Peyer's patch (tissue), 4 donors: ENCODE measurements at regions not wholly inside any gene's neighbourhood (a gene's known extent, or its start where the extent isn't known, plus 50 kb on each side); places are given as distances from the start of the nearest gene placed in this dataset.

Source experiments
- DNase-seq, 3 donors: peaks; one replicate each; pipeline ENCODE4 v3.0.0-alpha.2; 2017 to 2019
- H3K27ac ChIP-seq, 4 donors: fragments of 200-600 bp; sonication (generic); one replicate each; pipeline ENCODE4 v1.5.1; 2016 to 2019
- H3K27me3 ChIP-seq, 2 donors: fragments of 200-600 bp; sonication (generic); one replicate each; pipeline ENCODE4 v1.5.1; 2019
- H3K36me3 ChIP-seq, 3 donors: fragments of 200-600 bp; sonication (generic); one replicate each; pipeline ENCODE4 v1.5.1; 2016 to 2019
- H3K4me1 ChIP-seq, 4 donors: fragments of 200-600 bp; sonication (generic); one replicate each; pipeline ENCODE4 v1.5.1; 2016 to 2019
- H3K4me3 ChIP-seq, 4 donors: fragments of 200-600 bp; sonication (generic); 1 replicate in 3 of 4; 2 replicates in 1 of 4; pipeline ENCODE4 v1.5.1; 2016 to 2019; ENCODE audit warnings: mild to moderate bottlenecking in 1 of 4
- H3K9me3 ChIP-seq, 4 donors: fragments of 200-600 bp; sonication (generic); one replicate each; pipeline ENCODE4 v1.5.1; 2016 to 2019; ENCODE audit warnings: mild to moderate bottlenecking in 1 of 4
- CTCF ChIP-seq, 6 experiments: fragments of 450-650 bp in 4 of 6; fragments of 200-600 bp in 2 of 6; sonication (generic) in 1 of 6; IDR thresholded peaks; one replicate each; pipeline ENCODE4 v1.5.1; 2017 to 2019; ENCODE audit warnings: antibody characterized with exemption in 6 of 6, mild to moderate bottlenecking in 3 of 6, moderate library complexity in 1 of 6
- POLR2A ChIP-seq, 2 donors: fragments of 450-650 bp; IDR thresholded peaks; one replicate each; pipeline ENCODE4 v1.5.1; 2017; ENCODE audit warnings: antibody characterized with exemption in 2 of 2, mild to moderate bottlenecking in 2 of 2, moderate library complexity in 2 of 2

- Histone ChIP-seq H3K4me1 (no peaks in the 10 kb centered on the region), H3K4me3 (no peak overlapping the region), H3K27ac (no peak overlapping the region), H3K27me3 (no peaks in the 10 kb centered on the region), H3K36me3 (no peaks in the 10 kb centered on the region), H3K9me3 (no peaks in the 10 kb centered on the region)
- TF ChIP-seq POLR2A (IDR thresholded peaks at IDR 0.05): no peak
- no peak for TF ChIP-seq CTCF (IDR thresholded peaks at IDR 0.05)
- no peak for DNase-seq
These were observed 127.3 kb downstream of the FAM204A start for GRCh38 chr10:118214776-118215175.

- TF ChIP-seq POLR2A (IDR thresholded peaks at IDR 0.05) (no peak), CTCF (IDR thresholded peaks at IDR 0.05) (no peak)
- H3K27ac ChIP-seq: no peak overlapping the region
- H3K9me3 ChIP-seq: no peaks in the 10 kb centered on the region
- no peak overlapping the region for H3K4me3 ChIP-seq
- H3K27me3 ChIP-seq: no peaks in the 10 kb centered on the region
- no peaks in the 10 kb centered on the region for H3K36me3 ChIP-seq
- DNase-seq: no peak
- H3K4me1 ChIP-seq: no peaks in the 10 kb centered on the region
These were observed 128.7 kb downstream of the FAM204A start for GRCh38 chr10:118213436-118213835.

GRCh38 chr10:118210276-118210675, 131.8 kb downstream of the FAM204A start:
- TF ChIP-seq POLR2A (IDR thresholded peaks at IDR 0.05) (no peak), CTCF (IDR thresholded peaks at IDR 0.05) (no peak)
- no peak overlapping the region for H3K27ac ChIP-seq
- no peak overlapping the region for H3K4me3 ChIP-seq
- no peaks in the 10 kb centered on the region for H3K27me3 ChIP-seq
- no peaks in the 10 kb centered on the region for H3K4me1 ChIP-seq
- no peak for DNase-seq
- H3K36me3 ChIP-seq: no peaks in the 10 kb centered on the region
- no peaks in the 10 kb centered on the region for H3K9me3 ChIP-seq

- no peaks in the 10 kb centered on the region for H3K36me3 ChIP-seq
- no peak overlapping the region for H3K4me3 ChIP-seq
- H3K9me3 ChIP-seq: no peaks in the 10 kb centered on the region
- DNase-seq: no peak
- no peak for TF ChIP-seq CTCF (IDR thresholded peaks at IDR 0.05)
- no peak for TF ChIP-seq POLR2A (IDR thresholded peaks at IDR 0.05)
- no peak overlapping the region for H3K27ac ChIP-seq
- H3K4me1 ChIP-seq: no peaks in the 10 kb centered on the region
- H3K27me3 ChIP-seq: no peaks in the 10 kb centered on the region
These were observed 132.9 kb downstream of the FAM204A start for GRCh38 chr10:118209215-118209614.

GRCh38 chr10:118207470-118208007, 134.6 kb downstream of the FAM204A start:
- Histone ChIP-seq H3K4me3 (no peak overlapping the region), H3K4me1 (no peaks in the 10 kb centered on the region), H3K36me3 (no peaks in the 10 kb centered on the region), H3K9me3 (no peaks in the 10 kb centered on the region), H3K27me3 (no peaks in the 10 kb centered on the region), H3K27ac (no peak overlapping the region)
- TF ChIP-seq POLR2A (IDR thresholded peaks at IDR 0.05): no peak
- TF ChIP-seq CTCF (IDR thresholded peaks at IDR 0.05): no peak
- DNase-seq: no peak
